HK-2 (cell line): ENCODE measurements at regions not wholly inside any gene's neighbourhood (a gene's known extent, or its start where the extent isn't known, plus 50 kb on each side); places are given as distances from the start of the nearest gene placed in this dataset.
A peak's percentile ranks its signal among the peaks of the same experiment; 100 is the strongest.

Source experiments
- DNase-seq: peaks from one replicate; pipeline ENCODE4 v3.0.0-alpha.2; 2018; ENCODE audit not compliant: unreplicated experiment

- no peak for DNase-seq
Measured at GRCh38 chr1:88141499-88142074, 542.5 kb upstream of the PKN2 start.

- no peak for DNase-seq
Measured at GRCh38 chr1:88145752-88146151, 538.3 kb upstream of the PKN2 start.

GRCh38 chr1:88149686-88150085, 534.4 kb upstream of the PKN2 start:
- DNase-seq, result no peak

- no peak for DNase-seq
Measured at GRCh38 chr1:88150330-88150729, 533.7 kb upstream of the PKN2 start.

- no peak for DNase-seq
Measured at GRCh38 chr1:88163187-88163586, 520.9 kb upstream of the PKN2 start.

- DNase-seq, result no peak
Measured at GRCh38 chr1:88168126-88168525, 515.9 kb upstream of the PKN2 start.

GRCh38 chr1:88169139-88169538, 514.9 kb upstream of the PKN2 start:
- DNase-seq, result no peak

- no peak for DNase-seq
Measured at GRCh38 chr1:88169939-88170338, 514.1 kb upstream of the PKN2 start.

- no peak for DNase-seq
Measured at GRCh38 chr1:88175120-88175630, 508.9 kb upstream of the PKN2 start.

GRCh38 chr1:88175631-88176226, 508.3 kb upstream of the PKN2 start:
- peak; percentile 6 for DNase-seq

- no peak for DNase-seq
Measured at GRCh38 chr1:88179943-88180342, 504.1 kb upstream of the PKN2 start.

- peak; percentile 69 for DNase-seq
Measured at GRCh38 chr1:88180449-88181108, 503.5 kb upstream of the PKN2 start.

GRCh38 chr1:88186911-88187310, 497.2 kb upstream of the PKN2 start:
- DNase-seq, result no peak

GRCh38 chr1:88188038-88188437, 496.0 kb upstream of the PKN2 start:
- DNase-seq, result no peak

- no peak for DNase-seq
Measured at GRCh38 chr1:88189525-88189924, 494.5 kb upstream of the PKN2 start.

- DNase-seq, result no peak
Measured at GRCh38 chr1:88191917-88192316, 492.2 kb upstream of the PKN2 start.

GRCh38 chr1:88194542-88194941, 489.5 kb upstream of the PKN2 start:
- DNase-seq, result no peak

- no peak for DNase-seq
Measured at GRCh38 chr1:88200545-88200944, 483.5 kb upstream of the PKN2 start.

GRCh38 chr1:88204111-88204510, 480.0 kb upstream of the PKN2 start:
- DNase-seq, result no peak

GRCh38 chr1:88204612-88205167, 479.4 kb upstream of the PKN2 start:
- DNase-seq, result no peak

- DNase-seq, result no peak
Measured at GRCh38 chr1:88208389-88208788, 475.7 kb upstream of the PKN2 start.

- DNase-seq, result no peak
Measured at GRCh38 chr1:88210103-88210787, 473.8 kb upstream of the PKN2 start.
